Thymus (tissue), 11 donors: ENCODE measurements at regions not wholly inside any gene's neighbourhood (a gene's known extent, or its start where the extent isn't known, plus 50 kb on each side); places are given as distances from the start of the nearest gene placed in this dataset.

Experiments used
- DNase-seq, 9 donors: peaks; one replicate each; pipeline ENCODE4 v3.0.0-alpha.2; 2013; ENCODE audit warnings: low spot score in 9 of 9, low read depth in 6 of 9, missing footprints in 1 of 9
- H3K27ac ChIP-seq, 2 donors: one replicate each; pipeline ENCODE4 v1.5.1; 2013; ENCODE audit warnings: control low read depth in 1 of 2, low read depth in 1 of 2, low read length in 1 of 2, mild to moderate bottlenecking in 1 of 2, moderate library complexity in 1 of 2
- H3K27me3 ChIP-seq, 2 donors: one replicate each; pipeline ENCODE4 v1.5.1; 2013; ENCODE audit warnings: low read length in 1 of 2; ENCODE audit not compliant: control insufficient read depth in 2 of 2, insufficient read depth in 1 of 2
- H3K36me3 ChIP-seq, 2 donors: one replicate each; pipeline ENCODE4 v1.5.1; 2013; ENCODE audit warnings: low read length in 1 of 2, mild to moderate bottlenecking in 1 of 2, moderate library complexity in 1 of 2; ENCODE audit not compliant: control insufficient read depth in 2 of 2, insufficient read depth in 2 of 2
- H3K4me1 ChIP-seq, 2 donors: one replicate each; pipeline ENCODE4 v1.5.1; 2013; ENCODE audit warnings: low read length in 2 of 2; ENCODE audit not compliant: control insufficient read depth in 2 of 2, insufficient read depth in 2 of 2
- H3K4me3 ChIP-seq, 2 donors: one replicate each; pipeline ENCODE4 v1.5.1; 2013; ENCODE audit warnings: low read length in 2 of 2, control low read depth in 1 of 2, mild to moderate bottlenecking in 1 of 2
- H3K9me3 ChIP-seq, 2 donors: one replicate each; pipeline ENCODE4 v1.5.1; 2013; ENCODE audit warnings: low read length in 1 of 2, mild to moderate bottlenecking in 1 of 2; ENCODE audit not compliant: control insufficient read depth in 2 of 2, insufficient read depth in 1 of 2
- WGBS: extraction: QIAGEN DNeasy Blood & Tissue Kit; methylation state at CpG from one replicate; pipeline ENCODE4 v1.1.7; 2013; 5-methylcytosine and 5-hydroxymethylcytosine counted together
- donor health status: healthy.

DNA sequence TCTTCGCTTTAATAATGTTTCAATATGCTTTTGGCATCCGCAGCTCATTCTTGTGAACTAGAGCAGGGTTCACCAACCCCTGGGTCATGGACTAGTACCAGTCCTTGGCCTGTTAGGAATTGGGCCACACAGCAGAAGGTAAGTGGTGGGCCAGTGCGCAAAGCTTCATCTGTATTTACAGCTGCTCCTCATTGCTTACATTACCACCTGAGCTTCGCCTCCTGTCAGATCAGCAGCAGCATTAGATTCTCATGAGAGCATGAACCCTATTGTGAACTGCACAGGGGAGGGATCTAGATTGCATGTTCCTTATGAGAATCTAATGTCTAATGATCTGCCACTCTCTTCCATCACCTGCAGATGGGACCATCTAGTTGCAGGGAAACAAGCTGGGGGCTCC lies 75.5 kb upstream of the GGTLC1 start:
- Histone ChIP-seq H3K4me1 (no peaks in the 10 kb centered on the region), H3K27ac (no peak overlapping the region), H3K36me3 (no peaks in the 10 kb centered on the region), H3K9me3 (no peaks in the 10 kb centered on the region), H3K27me3 (no peaks in the 10 kb centered on the region), H3K4me3 (no peak overlapping the region)
- no peak for DNase-seq
- 99% methylated on average over 4 of the region's 4 CpGs for WGBS

DNA sequence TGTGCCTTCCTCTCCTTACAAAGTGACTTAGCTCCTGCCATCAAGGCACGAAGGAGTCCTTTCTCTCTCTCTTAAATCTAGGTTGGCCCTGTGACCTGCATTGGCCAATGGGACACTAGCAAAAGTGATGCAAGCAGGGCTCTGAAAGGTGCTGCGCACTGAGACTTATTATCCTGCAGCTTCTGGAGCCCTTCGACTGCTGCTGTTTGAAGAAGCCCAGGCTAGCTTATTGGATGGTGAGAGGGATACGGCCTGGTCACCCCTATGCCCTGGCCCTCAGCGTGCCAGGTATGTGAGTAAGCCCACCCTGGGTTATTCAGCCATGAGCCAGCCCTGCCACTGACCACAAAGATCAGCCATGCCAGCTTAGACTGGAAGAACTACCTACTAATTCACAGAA lies 74.5 kb upstream of the GGTLC1 start:
- Histone ChIP-seq H3K27me3 (no peaks in the 10 kb centered on the region), H3K9me3 (no peaks in the 10 kb centered on the region), H3K4me3 (no peak overlapping the region), H3K27ac (no peak overlapping the region), H3K36me3 (no peaks in the 10 kb centered on the region), H3K4me1 (no peaks in the 10 kb centered on the region)
- DNase-seq, result no peak
- 96% methylated on average over 5 of the region's 5 CpGs for WGBS

DNA sequence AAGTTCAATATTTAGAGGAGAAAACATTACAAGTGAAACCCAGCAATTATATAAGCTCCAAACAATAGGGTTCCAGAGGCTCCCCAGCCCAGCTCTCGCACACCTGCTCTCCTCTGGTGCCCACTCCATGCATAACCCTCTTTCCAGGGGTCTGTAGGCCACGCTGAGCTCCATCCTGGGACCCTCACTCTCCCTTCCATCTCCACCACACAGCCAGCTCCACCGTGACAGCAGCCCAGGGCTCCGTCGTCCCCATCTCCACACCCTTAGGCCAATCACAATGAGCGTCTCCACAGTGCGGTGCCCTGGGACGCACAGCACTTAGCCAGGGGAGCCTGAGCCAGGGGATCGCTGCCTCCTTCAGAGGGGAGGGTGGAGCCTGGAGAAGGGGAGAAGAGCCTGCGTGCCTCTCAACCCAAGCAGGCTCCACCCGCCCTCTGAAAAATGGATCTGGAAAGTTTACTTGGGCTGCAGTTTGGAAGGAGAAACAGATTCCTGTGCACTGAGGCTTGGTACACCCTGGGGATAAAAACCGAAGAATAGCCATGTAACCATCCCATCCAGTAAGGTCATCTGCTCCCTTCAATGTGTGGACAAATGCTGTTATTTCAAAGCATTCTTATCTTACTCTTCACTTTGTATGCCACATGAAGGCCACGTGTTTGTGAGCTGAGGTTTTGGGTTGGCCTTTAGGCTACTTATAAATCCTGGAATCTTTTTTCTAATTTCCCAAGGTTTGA lies 72.4 kb upstream of the GGTLC1 start:
- WGBS, result 94% methylated on average over 13 of the region's 13 CpGs
- no peak for DNase-seq

GRCh38 chr20:24059174-24059573 lies 70.6 kb upstream of the GGTLC1 start:
- no peak overlapping the region for H3K27ac ChIP-seq
- no peaks in the 10 kb centered on the region for H3K27me3 ChIP-seq
- DNase-seq, result no peak
- no peak overlapping the region for H3K4me3 ChIP-seq
- 97% methylated on average over 5 of the region's 5 CpGs for WGBS
- H3K9me3 ChIP-seq, result no peaks in the 10 kb centered on the region
- no peaks in the 10 kb centered on the region for H3K4me1 ChIP-seq
- no peaks in the 10 kb centered on the region for H3K36me3 ChIP-seq

More for the DNA sequence above, 72.4 kb upstream of the GGTLC1 start:
- H3K9me3 ChIP-seq, result no peaks in the 10 kb centered on the region
- H3K4me1 ChIP-seq, result no peaks in the 10 kb centered on the region
- no peak overlapping the region for H3K27ac ChIP-seq
- no peaks in the 10 kb centered on the region for H3K27me3 ChIP-seq
- no peaks in the 10 kb centered on the region for H3K36me3 ChIP-seq
- no peak overlapping the region for H3K4me3 ChIP-seq

GRCh38 chr20:24056491-24056890 lies 67.9 kb upstream of the GGTLC1 start:
- 95% methylated on average over 1 of the region's 1 CpG for WGBS
- Histone ChIP-seq H3K4me1 (peaks cover 0 to 2% of the 10 kb centered on the region in 2 donors), H3K4me3 (no peak overlapping the region), H3K27ac (no peak overlapping the region), H3K27me3 (no peaks in the 10 kb centered on the region), H3K36me3 (no peaks in the 10 kb centered on the region), H3K9me3 (no peaks in the 10 kb centered on the region)
- DNase-seq, result no peak

GRCh38 chr20:24052599-24053275 lies 64.2 kb upstream of the GGTLC1 start:
- WGBS, result 97% methylated on average over 23 of the region's 23 CpGs
- no peak overlapping the region for H3K4me3 ChIP-seq
- H3K36me3 ChIP-seq, result no peaks in the 10 kb centered on the region
- DNase-seq, result no peak
- no peak overlapping the region for H3K27ac ChIP-seq
- no peaks in the 10 kb centered on the region for H3K27me3 ChIP-seq
- peaks cover 0 to 2% of the 10 kb centered on the region in 2 donors for H3K4me1 ChIP-seq
- no peaks in the 10 kb centered on the region for H3K9me3 ChIP-seq

DNA sequence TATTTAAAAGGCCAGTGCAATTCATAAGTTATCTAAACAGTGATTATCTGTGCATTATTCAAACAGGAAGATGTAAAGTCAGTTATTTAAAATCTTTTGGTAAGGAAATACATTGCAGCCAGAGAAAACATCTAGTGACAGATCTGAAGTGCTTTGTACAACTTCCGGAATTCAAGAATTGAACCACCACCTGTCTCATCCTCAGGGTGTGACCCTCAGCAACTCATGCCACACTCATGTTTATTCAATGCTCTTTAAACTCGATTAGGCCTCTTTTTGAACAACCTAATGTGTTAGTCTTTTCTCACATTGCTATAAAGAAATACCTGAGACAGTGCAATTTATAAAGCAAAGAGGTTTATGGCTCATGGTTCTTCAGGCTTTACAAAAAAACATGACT lies 62.6 kb upstream of the GGTLC1 start:
- no peak for DNase-seq
- no peaks in the 10 kb centered on the region for H3K27me3 ChIP-seq
- 81% methylated on average over 2 of the region's 2 CpGs for WGBS
- H3K9me3 ChIP-seq, result no peaks in the 10 kb centered on the region
- H3K36me3 ChIP-seq, result no peaks in the 10 kb centered on the region
- H3K27ac ChIP-seq, result no peak overlapping the region
- H3K4me3 ChIP-seq, result no peak overlapping the region
- H3K4me1 ChIP-seq, result peaks cover 0 to 2% of the 10 kb centered on the region in 2 donors

- Histone ChIP-seq H3K4me3 (no peak overlapping the region), H3K36me3 (no peaks in the 10 kb centered on the region), H3K4me1 (peaks cover 0 to 11% of the 10 kb centered on the region in 2 donors), H3K27me3 (no peaks in the 10 kb centered on the region), H3K27ac (no peak overlapping the region), H3K9me3 (no peaks in the 10 kb centered on the region)
- DNase-seq, result no peak
- WGBS, result 98% methylated on average over 3 of the region's 3 CpGs
Observed at GRCh38 chr20:24050119-24050518, 61.5 kb upstream of the GGTLC1 start.

DNA sequence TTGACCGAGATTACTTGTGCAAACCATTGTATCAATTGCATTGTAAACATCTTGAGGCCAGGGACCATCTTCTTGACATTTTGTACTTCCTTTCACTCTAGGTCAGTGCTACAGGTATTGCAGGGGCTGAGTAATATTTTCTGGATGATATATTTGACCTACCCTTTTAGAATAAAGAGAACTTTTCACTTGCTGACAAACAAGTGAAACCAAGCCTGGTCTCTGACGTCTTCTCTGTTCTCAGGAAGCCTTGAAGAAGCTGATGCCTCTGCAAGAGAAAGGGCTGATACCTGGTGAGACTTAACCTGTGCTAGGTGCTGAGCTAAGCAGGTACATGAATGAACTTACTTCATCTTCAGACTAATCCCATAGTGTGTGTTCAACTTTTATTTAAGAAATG lies 60.5 kb upstream of the GGTLC1 start:
- no peak overlapping the region for H3K27ac ChIP-seq
- WGBS, result 91% methylated on average over 2 of the region's 2 CpGs
- H3K36me3 ChIP-seq, result no peaks in the 10 kb centered on the region
- no peaks in the 10 kb centered on the region for H3K27me3 ChIP-seq
- H3K4me3 ChIP-seq, result no peak overlapping the region
- peaks cover 0 to 12% of the 10 kb centered on the region in 2 donors for H3K4me1 ChIP-seq
- no peak for DNase-seq
- no peaks in the 10 kb centered on the region for H3K9me3 ChIP-seq
